Keratinocyte (primary cell): ENCODE measurements at regions not wholly inside any gene's neighbourhood (a gene's known extent, or its start where the extent isn't known, plus 50 kb on each side); places are given as distances from the start of the nearest gene placed in this dataset.

Experiments used
- EZH2 ChIP-seq: IDR thresholded peaks from one replicate; pipeline ENCODE4 v1.6.1; 2012; ENCODE audit warnings: inconsistent platforms, mild to moderate bottlenecking, low read length, moderate library complexity
- TF ChIP-seq, protein P1 (sequence below), 3 experiments: IDR thresholded peaks in 1 of 3; conservative IDR thresholded peaks in 1 of 3; optimal IDR thresholded peaks in 1 of 3; 2 replicates in 2 of 3; 3 replicates in 1 of 3; pipeline versions ENCODE3 to v1.5.1; 2011; ENCODE audit warnings: low read length in 3 of 3, mild to moderate bottlenecking in 3 of 3, moderate library complexity in 2 of 3, control low read depth in 1 of 3, inconsistent platforms in 1 of 3; ENCODE audit not compliant: insufficient read depth in 2 of 3; ENCODE audit errors: extremely low read depth in 1 of 3

DNA sequence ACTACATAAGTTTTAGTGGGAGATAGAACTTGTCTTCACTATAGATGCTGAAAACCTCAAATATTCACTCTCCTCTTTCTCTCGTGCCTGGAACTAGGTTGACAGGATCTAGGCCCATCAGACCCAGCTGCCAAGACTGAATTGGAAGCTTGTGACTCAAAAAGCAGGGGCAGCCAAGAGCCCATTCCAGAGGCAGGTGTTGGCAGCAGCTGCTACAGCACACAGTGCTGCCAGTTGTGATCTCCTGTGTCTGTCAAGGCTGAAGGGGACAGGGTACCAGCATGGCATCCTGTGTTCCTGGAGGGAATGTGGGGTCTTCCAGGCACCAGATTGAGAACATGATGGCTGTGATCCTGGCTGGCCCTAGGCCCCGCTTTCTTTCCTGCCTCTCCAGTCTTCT lies 92.5 kb upstream of the MB21D2 start:
- TF ChIP-seq, protein P1, sequence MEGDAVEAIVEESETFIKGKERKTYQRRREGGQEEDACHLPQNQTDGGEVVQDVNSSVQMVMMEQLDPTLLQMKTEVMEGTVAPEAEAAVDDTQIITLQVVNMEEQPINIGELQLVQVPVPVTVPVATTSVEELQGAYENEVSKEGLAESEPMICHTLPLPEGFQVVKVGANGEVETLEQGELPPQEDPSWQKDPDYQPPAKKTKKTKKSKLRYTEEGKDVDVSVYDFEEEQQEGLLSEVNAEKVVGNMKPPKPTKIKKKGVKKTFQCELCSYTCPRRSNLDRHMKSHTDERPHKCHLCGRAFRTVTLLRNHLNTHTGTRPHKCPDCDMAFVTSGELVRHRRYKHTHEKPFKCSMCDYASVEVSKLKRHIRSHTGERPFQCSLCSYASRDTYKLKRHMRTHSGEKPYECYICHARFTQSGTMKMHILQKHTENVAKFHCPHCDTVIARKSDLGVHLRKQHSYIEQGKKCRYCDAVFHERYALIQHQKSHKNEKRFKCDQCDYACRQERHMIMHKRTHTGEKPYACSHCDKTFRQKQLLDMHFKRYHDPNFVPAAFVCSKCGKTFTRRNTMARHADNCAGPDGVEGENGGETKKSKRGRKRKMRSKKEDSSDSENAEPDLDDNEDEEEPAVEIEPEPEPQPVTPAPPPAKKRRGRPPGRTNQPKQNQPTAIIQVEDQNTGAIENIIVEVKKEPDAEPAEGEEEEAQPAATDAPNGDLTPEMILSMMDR (optimal IDR thresholded peaks at IDR 0.05 in 1 of 3, IDR thresholded peaks at IDR 0.05 in 1 of 3, conservative IDR thresholded peaks at IDR 0.05 in 1 of 3; ENCODE audit: extremely low read depth in 1 of 3, insufficient read depth in 2 of 3, low read length in 3 of 3), result no peak
- no peak for TF ChIP-seq EZH2
